Thoracic aorta (tissue), 2 donors: ENCODE measurements at regions not wholly inside any gene's neighbourhood (a gene's known extent, or its start where the extent isn't known, plus 50 kb on each side); places are given as distances from the start of the nearest gene placed in this dataset.

Experiments used
- ATAC-seq: fragments of 150-250 bp; one replicate; pipeline ENCODE4 v1.8.0; 2017; ENCODE audit warnings: low read depth; ENCODE audit not compliant: insufficient number of reproducible peaks, low FRiP score
- DNase-seq: peaks from one replicate; pipeline ENCODE4 v3.0.0-alpha.2; 2020; ENCODE audit warnings: low spot score
- H3K27ac ChIP-seq, 2 donors: fragments of 200-600 bp; sonication (generic); 1 replicate in 1 of 2; 2 replicates in 1 of 2; pipeline ENCODE4 v1.5.1; 2016; ENCODE audit warnings: mild to moderate bottlenecking in 2 of 2, moderate library complexity in 2 of 2
- H3K27me3 ChIP-seq: fragments of 200-600 bp; sonication (generic); replicated peaks from 2 replicates; pipeline ENCODE4 v1.6.0; 2016; ENCODE audit warnings: mild to moderate bottlenecking; ENCODE audit not compliant: insufficient read depth
- H3K36me3 ChIP-seq: fragments of 200-600 bp; sonication (generic); one replicate; pipeline ENCODE4 v1.5.1; 2016
- H3K4me1 ChIP-seq, 2 donors: fragments of 200-600 bp; sonication (generic); 1 replicate in 1 of 2; 2 replicates in 1 of 2; pipeline versions ENCODE4 v1.5.1 to v1.6.0; 2016; ENCODE audit warnings: low read depth in 2 of 2, mild to moderate bottlenecking in 1 of 2; ENCODE audit not compliant: control insufficient read depth in 1 of 2
- H3K4me3 ChIP-seq: fragments of 200-600 bp; sonication (generic); 2 replicates; pipeline ENCODE4 v1.5.1; 2016; ENCODE audit warnings: mild to moderate bottlenecking
- H3K9me3 ChIP-seq: fragments of 200-600 bp; sonication (generic); 2 replicates; pipeline ENCODE4 v1.5.1; 2016
- CTCF ChIP-seq: fragments of 200-600 bp; sonication (generic); IDR thresholded peaks from one replicate; pipeline ENCODE4 v1.5.1; 2019; ENCODE audit warnings: antibody characterized with exemption

- no peak for TF ChIP-seq CTCF
- no peaks in the 10 kb centered on the region for H3K4me1 ChIP-seq
- no peak overlapping the region for H3K4me3 ChIP-seq
- H3K36me3 ChIP-seq = no peaks in the 10 kb centered on the region
- H3K27ac ChIP-seq = no peak overlapping the region
- DNase-seq = no peak
- no peaks in the 10 kb centered on the region for H3K9me3 ChIP-seq
- no peaks in the 10 kb centered on the region for H3K27me3 ChIP-seq
- ATAC-seq = no peak
These were observed 219.8 kb upstream of the GYPA start for GRCh38 chr4:144360146-144360793.

- H3K4me3 ChIP-seq = no peak overlapping the region
- H3K9me3 ChIP-seq = no peaks in the 10 kb centered on the region
- no peak for TF ChIP-seq CTCF
- no peak for ATAC-seq
- no peaks in the 10 kb centered on the region for H3K36me3 ChIP-seq
- no peak overlapping the region for H3K27ac ChIP-seq
- no peak for DNase-seq
- no peaks in the 10 kb centered on the region for H3K4me1 ChIP-seq
- H3K27me3 ChIP-seq = no peaks in the 10 kb centered on the region
These were observed 221.8 kb upstream of the GYPA start for GRCh38 chr4:144362366-144362765.

- Histone ChIP-seq H3K4me1 (no peaks in the 10 kb centered on the region), H3K27ac (no peak overlapping the region), H3K9me3 (no peaks in the 10 kb centered on the region), H3K27me3 (no peaks in the 10 kb centered on the region), H3K4me3 (no peak overlapping the region), H3K36me3 (no peaks in the 10 kb centered on the region)
- DNase-seq (no peak), ATAC-seq (no peak)
- no peak for TF ChIP-seq CTCF
These were observed 223.4 kb upstream of the GYPA start for GRCh38 chr4:144363890-144364289.

- Histone ChIP-seq H3K36me3 (no peaks in the 10 kb centered on the region), H3K4me3 (no peak overlapping the region), H3K9me3 (no peaks in the 10 kb centered on the region), H3K27me3 (no peaks in the 10 kb centered on the region), H3K4me1 (no peaks in the 10 kb centered on the region), H3K27ac (no peak overlapping the region)
- DNase-seq (no peak), ATAC-seq (no peak)
- TF ChIP-seq CTCF = no peak
These were observed 225.9 kb upstream of the GYPA start for GRCh38 chr4:144366425-144366824.

- no peak for TF ChIP-seq CTCF
- Histone ChIP-seq H3K36me3 (no peaks in the 10 kb centered on the region), H3K4me3 (no peak overlapping the region), H3K4me1 (no peaks in the 10 kb centered on the region), H3K9me3 (no peaks in the 10 kb centered on the region), H3K27ac (no peak overlapping the region), H3K27me3 (no peaks in the 10 kb centered on the region)
- DNase-seq (no peak), ATAC-seq (no peak)
These were observed 231.0 kb upstream of the GYPA start for GRCh38 chr4:144371485-144371884.
